ENCODE measurements at regions not wholly inside any gene's neighbourhood (a gene's known extent, or its start where the extent isn't known, plus 50 kb on each side); places are given as distances from the start of the nearest gene placed in this dataset.

- Histone ChIP-seq H3K4me2 (ENCODE audit: low read length) (no peak overlapping the region), H4K20me1 (ENCODE audit: insufficient read depth, low read length) (no peaks in the 10 kb centered on the region), H3K9me3 (ENCODE audit: insufficient read depth, low read length) (peaks cover 3% of the 10 kb centered on the region; the same call in 1 of the 2 replicates), H3K27ac (ENCODE audit: low read length) (no peak overlapping the region), H3K9ac (ENCODE audit: low read length) (no peak overlapping the region), H3K4me1 (ENCODE audit: low read length) (no peaks in the 10 kb centered on the region), H3K79me2 (ENCODE audit: low read length) (no peaks in the 10 kb centered on the region), H2AFZ (ENCODE audit: low read depth, low read length) (no peak overlapping the region), H3K4me3 (ENCODE audit: low read length) (no peak overlapping the region), H3K36me3 (replicated peaks; ENCODE audit: low read depth, low read length) (no peaks in the 10 kb centered on the region), H3K27me3 (ENCODE audit: low read depth, low read length) (peaks cover 7% of the 10 kb centered on the region; the same call in 1 of the 2 replicates)
- no peak for TF ChIP-seq CTCF (IDR thresholded peaks at IDR 0.05; ENCODE audit: low read depth, low read length)
- no peak for TF ChIP-seq EZH2phosphoT487 (IDR thresholded peaks at IDR 0.05; ENCODE audit: low read depth)
Measured at GRCh38 chr16:85181739-85182129, 69.5 kb upstream of the CIBAR2 start.

- H3K36me3 ChIP-seq (replicated peaks; ENCODE audit: low read depth, low read length), result no peaks in the 10 kb centered on the region
- H3K9me3 ChIP-seq (ENCODE audit: insufficient read depth, low read length), result peaks cover 3% of the 10 kb centered on the region; the same call in 1 of the 2 replicates
- no peak overlapping the region for H3K9ac ChIP-seq (ENCODE audit: low read length)
- no peaks in the 10 kb centered on the region for H4K20me1 ChIP-seq (ENCODE audit: insufficient read depth, low read length)
- H3K27ac ChIP-seq (ENCODE audit: low read length), result no peak overlapping the region
- H3K4me3 ChIP-seq (ENCODE audit: low read length), result no peak overlapping the region
- no peaks in the 10 kb centered on the region for H3K4me1 ChIP-seq (ENCODE audit: low read length)
- H3K27me3 ChIP-seq (ENCODE audit: low read depth, low read length), result peaks cover 7% of the 10 kb centered on the region; the same call in 1 of the 2 replicates
- no peak overlapping the region for H2AFZ ChIP-seq (ENCODE audit: low read depth, low read length)
- TF ChIP-seq CTCF (IDR thresholded peaks at IDR 0.05; ENCODE audit: low read depth, low read length) (no peak), EZH2phosphoT487 (IDR thresholded peaks at IDR 0.05; ENCODE audit: low read depth) (no peak)
- H3K4me2 ChIP-seq (ENCODE audit: low read length), result no peak overlapping the region
- H3K79me2 ChIP-seq (ENCODE audit: low read length), result no peaks in the 10 kb centered on the region
Measured at GRCh38 chr16:85182286-85182685, 70.0 kb upstream of the CIBAR2 start.

- Histone ChIP-seq H3K36me3 (replicated peaks; ENCODE audit: low read depth, low read length) (no peaks in the 10 kb centered on the region), H3K27me3 (ENCODE audit: low read depth, low read length) (peaks cover 7% of the 10 kb centered on the region; the same call in 1 of the 2 replicates), H2AFZ (ENCODE audit: low read depth, low read length) (no peak overlapping the region), H3K4me2 (ENCODE audit: low read length) (no peak overlapping the region), H3K9me3 (ENCODE audit: insufficient read depth, low read length) (peaks cover 3% of the 10 kb centered on the region; the same call in 1 of the 2 replicates), H3K79me2 (ENCODE audit: low read length) (no peaks in the 10 kb centered on the region), H3K4me3 (ENCODE audit: low read length) (no peak overlapping the region), H3K27ac (ENCODE audit: low read length) (no peak overlapping the region), H3K9ac (ENCODE audit: low read length) (no peak overlapping the region), H4K20me1 (ENCODE audit: insufficient read depth, low read length) (no peaks in the 10 kb centered on the region), H3K4me1 (ENCODE audit: low read length) (no peaks in the 10 kb centered on the region)
- TF ChIP-seq EZH2phosphoT487 (IDR thresholded peaks at IDR 0.05; ENCODE audit: low read depth) (no peak), CTCF (IDR thresholded peaks at IDR 0.05; ENCODE audit: low read depth, low read length) (no peak)
Measured at GRCh38 chr16:85182774-85183173, 70.5 kb upstream of the CIBAR2 start.

- Histone ChIP-seq H3K36me3 (replicated peaks; ENCODE audit: low read depth, low read length) (no peaks in the 10 kb centered on the region), H3K4me3 (ENCODE audit: low read length) (no peak overlapping the region), H2AFZ (ENCODE audit: low read depth, low read length) (no peak overlapping the region), H3K9me3 (ENCODE audit: insufficient read depth, low read length) (peaks cover 3% of the 10 kb centered on the region; the same call in 1 of the 2 replicates), H3K27me3 (ENCODE audit: low read depth, low read length) (peaks cover 7% of the 10 kb centered on the region; the same call in 1 of the 2 replicates), H3K4me2 (ENCODE audit: low read length) (no peak overlapping the region), H3K79me2 (ENCODE audit: low read length) (no peaks in the 10 kb centered on the region), H3K9ac (ENCODE audit: low read length) (no peak overlapping the region), H3K4me1 (ENCODE audit: low read length) (no peaks in the 10 kb centered on the region), H4K20me1 (ENCODE audit: insufficient read depth, low read length) (no peaks in the 10 kb centered on the region), H3K27ac (ENCODE audit: low read length) (no peak overlapping the region)
- TF ChIP-seq CTCF (IDR thresholded peaks at IDR 0.05; ENCODE audit: low read depth, low read length) (no peak), EZH2phosphoT487 (IDR thresholded peaks at IDR 0.05; ENCODE audit: low read depth) (no peak)
Measured at GRCh38 chr16:85183564-85183963, 71.3 kb upstream of the CIBAR2 start.
